Fibroblast of lung (primary cell): ENCODE measurements at regions not wholly inside any gene's neighbourhood (a gene's known extent, or its start where the extent isn't known, plus 50 kb on each side); places are given as distances from the start of the nearest gene placed in this dataset.

ENCODE experiments used
- CTCF ChIP-seq, 2 donors: IDR thresholded peaks in 1 of 2; conservative IDR thresholded peaks in 1 of 2; 1 replicate in 1 of 2; 2 replicates in 1 of 2; pipeline ENCODE4 v1.5.1; 2011 to 2012; ENCODE audit warnings: low read length in 2 of 2, control low read depth in 1 of 2, inconsistent platforms in 1 of 2, low read depth in 1 of 2, mild to moderate bottlenecking in 1 of 2
- EZH2 ChIP-seq: IDR thresholded peaks from 2 replicates; pipeline ENCODE4 v1.5.1; 2012; ENCODE audit warnings: low read length, control low read depth, mild to moderate bottlenecking; ENCODE audit errors: missing control alignments

- no peak for TF ChIP-seq CTCF (conservative IDR thresholded peaks at IDR 0.05 in 1 of 2, IDR thresholded peaks at IDR 0.05 in 1 of 2; ENCODE audit: low read depth in 1 of 2, low read length in 2 of 2)
- no peak for TF ChIP-seq EZH2
Measured at GRCh38 chr1:164433818-164434170, 125.2 kb upstream of the PBX1 start.
